KMS-11 (cell line): ENCODE measurements at regions not wholly inside any gene's neighbourhood (a gene's known extent, or its start where the extent isn't known, plus 50 kb on each side); places are given as distances from the start of the nearest gene placed in this dataset.

Experiments used
- H2AFZ ChIP-seq: fragments of 200-600 bp; sonication (generic); 2 replicates; pipeline ENCODE4 v1.6.1; 2016; ENCODE audit warnings: antibody characterized with exemption, mixed run types, low read depth
- H3K27ac ChIP-seq: fragments of 200-600 bp; sonication (generic); 2 replicates; pipeline ENCODE4 v1.6.1; 2016; ENCODE audit warnings: mild to moderate bottlenecking, mixed run types
- H3K27me3 ChIP-seq: fragments of 200-600 bp; sonication (generic); 2 replicates; pipeline ENCODE4 v1.6.1; 2017; ENCODE audit warnings: mild to moderate bottlenecking, low read depth, mixed run types, moderate library complexity; ENCODE audit not compliant: insufficient read depth
- H3K36me3 ChIP-seq: fragments of 200-600 bp; sonication (generic); 2 replicates; pipeline ENCODE4 v1.6.1; 2017; ENCODE audit warnings: mild to moderate bottlenecking, mixed run types; ENCODE audit not compliant: insufficient read depth
- H3K4me1 ChIP-seq: fragments of 200-600 bp; sonication (generic); 2 replicates; pipeline ENCODE4 v1.6.1; 2016; ENCODE audit warnings: mild to moderate bottlenecking, low read depth, mixed run types; ENCODE audit not compliant: poor library complexity, severe bottlenecking
- H3K4me2 ChIP-seq: fragments of 200-600 bp; sonication (generic); 2 replicates; pipeline ENCODE4 v1.7.0; 2016; ENCODE audit warnings: mild to moderate bottlenecking, mixed run types
- H3K4me3 ChIP-seq: fragments of 200-600 bp; sonication (generic); IDR thresholded peaks from 2 replicates; pipeline ENCODE4 v1.6.1; 2017; ENCODE audit warnings: low read depth, low read length, mixed read lengths; ENCODE audit not compliant: insufficient read depth
- H3K79me2 ChIP-seq: fragments of 200-600 bp; sonication (generic); 2 replicates; pipeline ENCODE4 v1.6.1; 2016; ENCODE audit warnings: low read depth, mixed run types; ENCODE audit not compliant: insufficient read depth
- H3K9ac ChIP-seq: fragments of 200-600 bp; sonication (generic); 2 replicates; pipeline ENCODE4 v1.6.1; 2016; ENCODE audit warnings: mild to moderate bottlenecking, mixed run types
- H4K20me1 ChIP-seq: fragments of 200-600 bp; sonication (generic); 2 replicates; pipeline ENCODE4 v1.6.1; 2016; ENCODE audit warnings: mild to moderate bottlenecking, mixed run types; ENCODE audit not compliant: insufficient read depth
- TF ChIP-seq, protein P1 (sequence below): fragments of 200-600 bp; sonication (generic); conservative IDR thresholded peaks from 2 replicates; pipeline ENCODE4 v1.6.1; 2017; ENCODE audit warnings: low read depth, mild to moderate bottlenecking, antibody characterized with exemption, low read length, moderate library complexity, mixed read lengths

DNA sequence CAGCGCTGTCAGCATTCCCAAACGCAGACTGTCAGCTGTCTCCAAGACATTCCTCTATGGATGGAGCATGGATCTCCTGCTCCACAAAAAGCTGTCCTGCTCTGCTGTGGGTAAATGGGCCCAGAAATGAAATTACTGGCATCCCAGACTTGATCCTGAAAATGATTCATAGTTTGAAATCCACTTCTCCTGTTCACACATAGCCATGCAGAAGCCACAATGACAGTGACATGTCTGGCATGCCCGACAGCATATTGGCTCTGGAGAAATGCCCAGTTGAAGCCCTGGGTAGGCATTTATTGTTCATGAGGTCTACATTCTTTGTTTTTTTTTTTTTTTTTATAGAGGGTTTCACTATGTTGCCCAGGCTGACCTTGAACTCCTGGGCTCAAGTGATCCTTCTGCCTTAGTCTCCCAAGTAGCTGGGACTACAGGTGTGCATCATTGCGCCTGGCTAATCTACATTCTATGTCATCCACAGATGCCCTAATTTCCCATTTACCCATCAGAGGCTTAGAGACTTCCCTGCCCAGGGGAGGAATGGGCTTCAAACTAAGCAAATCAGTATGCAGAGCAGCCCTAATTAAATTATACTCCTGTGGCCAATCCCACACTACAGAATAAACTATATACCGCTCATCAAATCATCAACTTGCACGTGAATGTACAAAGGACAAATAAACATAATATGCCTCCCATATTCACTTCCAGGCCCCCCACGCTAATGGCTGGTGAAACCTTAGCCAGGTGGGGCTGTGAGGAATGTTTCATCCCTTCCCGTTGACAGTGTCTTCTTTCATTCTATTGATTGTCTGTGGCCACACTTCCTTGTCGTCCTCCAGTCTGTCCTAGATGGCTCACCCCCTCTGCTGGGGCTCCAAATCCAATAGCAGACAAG, 61.8 kb upstream of the EEPD1 start:
- no peak overlapping the region for H3K27ac ChIP-seq
- no peak overlapping the region for H3K9ac ChIP-seq
- H4K20me1 ChIP-seq, result no peaks in the 10 kb centered on the region
- no peak overlapping the region for H3K4me2 ChIP-seq
- no peaks in the 10 kb centered on the region for H3K4me1 ChIP-seq
- TF ChIP-seq, protein P1, sequence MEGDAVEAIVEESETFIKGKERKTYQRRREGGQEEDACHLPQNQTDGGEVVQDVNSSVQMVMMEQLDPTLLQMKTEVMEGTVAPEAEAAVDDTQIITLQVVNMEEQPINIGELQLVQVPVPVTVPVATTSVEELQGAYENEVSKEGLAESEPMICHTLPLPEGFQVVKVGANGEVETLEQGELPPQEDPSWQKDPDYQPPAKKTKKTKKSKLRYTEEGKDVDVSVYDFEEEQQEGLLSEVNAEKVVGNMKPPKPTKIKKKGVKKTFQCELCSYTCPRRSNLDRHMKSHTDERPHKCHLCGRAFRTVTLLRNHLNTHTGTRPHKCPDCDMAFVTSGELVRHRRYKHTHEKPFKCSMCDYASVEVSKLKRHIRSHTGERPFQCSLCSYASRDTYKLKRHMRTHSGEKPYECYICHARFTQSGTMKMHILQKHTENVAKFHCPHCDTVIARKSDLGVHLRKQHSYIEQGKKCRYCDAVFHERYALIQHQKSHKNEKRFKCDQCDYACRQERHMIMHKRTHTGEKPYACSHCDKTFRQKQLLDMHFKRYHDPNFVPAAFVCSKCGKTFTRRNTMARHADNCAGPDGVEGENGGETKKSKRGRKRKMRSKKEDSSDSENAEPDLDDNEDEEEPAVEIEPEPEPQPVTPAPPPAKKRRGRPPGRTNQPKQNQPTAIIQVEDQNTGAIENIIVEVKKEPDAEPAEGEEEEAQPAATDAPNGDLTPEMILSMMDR, result no peak
- H3K4me3 ChIP-seq, result no peak overlapping the region
- no peaks in the 10 kb centered on the region for H3K36me3 ChIP-seq
- no peaks in the 10 kb centered on the region for H3K79me2 ChIP-seq
- H2AFZ ChIP-seq, result no peak overlapping the region
- H3K27me3 ChIP-seq, result no peaks in the 10 kb centered on the region

DNA sequence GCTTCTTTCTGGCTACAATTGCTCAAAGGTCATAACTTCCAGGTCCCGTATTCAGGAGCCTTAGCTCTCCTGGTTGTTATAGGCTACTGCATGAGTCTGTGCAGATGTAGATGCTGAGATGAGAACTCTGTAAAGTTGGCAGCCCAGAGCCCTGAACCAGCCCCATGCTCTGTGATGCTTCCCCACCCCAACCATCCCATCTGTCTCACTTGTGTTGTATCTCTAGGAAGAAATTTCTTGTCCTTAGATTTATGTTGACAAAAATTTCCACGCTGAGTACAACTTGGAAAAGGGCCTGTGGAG, 61.2 kb upstream of the EEPD1 start:
- no peak overlapping the region for H3K9ac ChIP-seq
- no peak overlapping the region for H2AFZ ChIP-seq
- H3K27ac ChIP-seq, result no peak overlapping the region
- TF ChIP-seq, protein P1, result no peak
- H3K27me3 ChIP-seq, result no peaks in the 10 kb centered on the region
- H3K36me3 ChIP-seq, result no peaks in the 10 kb centered on the region
- H4K20me1 ChIP-seq, result no peaks in the 10 kb centered on the region
- H3K79me2 ChIP-seq, result no peaks in the 10 kb centered on the region
- no peaks in the 10 kb centered on the region for H3K4me1 ChIP-seq
- no peak overlapping the region for H3K4me3 ChIP-seq
- H3K4me2 ChIP-seq, result no peak overlapping the region

DNA sequence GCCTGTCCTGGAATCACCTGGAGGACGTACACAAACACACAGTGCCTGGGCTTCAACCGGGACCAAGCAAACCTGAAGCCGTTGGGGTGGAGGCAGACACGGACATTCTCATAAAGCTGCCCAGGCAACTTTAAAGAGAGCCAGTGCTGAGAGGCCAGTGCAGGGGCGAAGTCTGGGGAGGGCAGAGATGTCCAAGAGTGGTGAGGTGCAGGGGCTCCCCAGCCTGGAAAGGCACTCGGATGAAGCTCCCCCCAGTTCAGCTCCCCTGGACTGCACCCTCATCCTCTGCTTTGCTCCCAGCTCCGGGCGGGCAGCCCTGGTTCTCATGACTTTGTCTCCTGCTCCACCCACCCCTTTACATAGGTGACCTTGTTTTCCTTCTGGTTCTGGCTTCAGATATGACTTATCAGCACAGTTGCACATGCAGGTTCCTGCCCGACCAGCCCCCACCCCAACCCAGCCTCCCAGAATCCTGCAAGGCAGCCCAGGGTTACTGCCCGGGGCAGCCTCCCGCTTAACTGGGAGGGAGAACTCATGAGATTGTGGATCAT, 60.8 kb upstream of the EEPD1 start:
- H3K36me3 ChIP-seq, result no peaks in the 10 kb centered on the region
- H3K9ac ChIP-seq, result no peak overlapping the region
- no peak overlapping the region for H2AFZ ChIP-seq
- no peaks in the 10 kb centered on the region for H3K79me2 ChIP-seq
- H3K4me3 ChIP-seq, result no peak overlapping the region
- no peaks in the 10 kb centered on the region for H4K20me1 ChIP-seq
- TF ChIP-seq, protein P1, result no peak
- H3K27me3 ChIP-seq, result no peaks in the 10 kb centered on the region
- no peak overlapping the region for H3K27ac ChIP-seq
- H3K4me1 ChIP-seq, result no peaks in the 10 kb centered on the region
- no peak overlapping the region for H3K4me2 ChIP-seq

DNA sequence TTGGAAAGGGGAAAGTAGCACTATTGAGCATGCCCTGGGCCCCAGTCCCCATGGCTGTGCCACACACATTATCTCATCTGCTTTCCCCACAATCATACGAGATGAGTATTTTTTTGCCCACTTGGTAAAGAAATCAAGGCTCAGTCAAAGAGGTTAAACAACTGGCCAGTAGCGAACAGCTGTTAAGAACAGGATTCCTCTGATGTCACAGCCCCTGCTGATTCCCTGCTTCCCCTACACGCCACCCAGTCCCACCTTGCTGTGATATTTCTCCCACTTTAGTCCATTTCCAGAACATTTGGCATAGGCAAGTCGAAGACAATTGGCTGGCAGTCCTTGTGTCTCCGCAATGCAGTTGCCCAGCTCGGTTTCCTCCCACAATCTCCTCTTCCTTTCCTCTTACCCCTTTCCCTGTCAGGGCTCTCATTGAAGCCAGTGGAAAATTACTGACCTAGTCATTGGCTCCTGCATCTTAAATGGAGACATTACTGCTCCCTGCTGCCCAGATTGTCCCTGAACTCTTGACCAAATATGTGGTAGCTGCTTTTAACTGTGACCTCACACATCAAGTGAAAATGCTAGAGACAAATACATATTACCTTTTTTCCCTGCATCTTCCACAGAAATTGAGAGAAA, 56.5 kb upstream of the EEPD1 start:
- H3K4me2 ChIP-seq, result no peak overlapping the region
- no peaks in the 10 kb centered on the region for H3K4me1 ChIP-seq
- H2AFZ ChIP-seq, result no peak overlapping the region
- H3K4me3 ChIP-seq, result no peak overlapping the region
- H3K79me2 ChIP-seq, result no peaks in the 10 kb centered on the region
- no peaks in the 10 kb centered on the region for H3K27me3 ChIP-seq
- no peak overlapping the region for H3K9ac ChIP-seq
- H3K36me3 ChIP-seq, result no peaks in the 10 kb centered on the region
- no peaks in the 10 kb centered on the region for H4K20me1 ChIP-seq
- TF ChIP-seq, protein P1, result no peak
- H3K27ac ChIP-seq, result no peak overlapping the region
